Ishikawa (cell line): ENCODE measurements at regions not wholly inside any gene's neighbourhood (a gene's known extent, or its start where the extent isn't known, plus 50 kb on each side); places are given as distances from the start of the nearest gene placed in this dataset.

Source experiments
- CEBPB ChIP-seq: IDR thresholded peaks from 2 replicates; pipeline ENCODE4 v1.6.1; 2012
- CREB1 ChIP-seq: IDR thresholded peaks from 2 replicates; pipeline ENCODE4 v1.6.1; 2012; ENCODE audit warnings: low read depth
- EGR1 ChIP-seq: IDR thresholded peaks from 2 replicates; pipeline ENCODE4 v1.6.1; 2012
- EP300 ChIP-seq: IDR thresholded peaks from 2 replicates; pipeline ENCODE4 v1.6.1; 2012; ENCODE audit warnings: borderline replicate concordance
- FOXM1 ChIP-seq: IDR thresholded peaks from 2 replicates; pipeline ENCODE4 v1.6.1; 2012; ENCODE audit warnings: low read depth, borderline replicate concordance
- MAX ChIP-seq: IDR thresholded peaks from 2 replicates; pipeline ENCODE4 v1.6.1; 2012
- NFIC ChIP-seq: IDR thresholded peaks from 2 replicates; pipeline ENCODE4 v1.6.1; 2012
- RAD21 ChIP-seq: IDR thresholded peaks from 2 replicates; pipeline ENCODE4 v1.6.1; 2012; ENCODE audit warnings: low read depth
- REST ChIP-seq: IDR thresholded peaks from 2 replicates; pipeline ENCODE4 v1.6.1; 2012; ENCODE audit warnings: low read depth, mild to moderate bottlenecking
- TCF12 ChIP-seq: IDR thresholded peaks from 2 replicates; pipeline ENCODE4 v1.6.1; 2012; ENCODE audit warnings: low read depth
- TEAD4 ChIP-seq: IDR thresholded peaks from 2 replicates; pipeline ENCODE4 v1.6.1; 2012
- USF1 ChIP-seq: IDR thresholded peaks from 2 replicates; pipeline ENCODE4 v1.6.1; 2012
- YY1 ChIP-seq: IDR thresholded peaks from 2 replicates; pipeline ENCODE4 v1.6.1; 2012; ENCODE audit warnings: low read depth
- ZBTB7A ChIP-seq: IDR thresholded peaks from 2 replicates; pipeline ENCODE4 v1.6.1; 2012; ENCODE audit warnings: low read depth

- no peak for TF ChIP-seq RAD21
- no peak for TF ChIP-seq TCF12
- TF ChIP-seq REST, result no peak
- no peak for TF ChIP-seq EP300
- no peak for TF ChIP-seq EGR1
- TF ChIP-seq MAX, result no peak
- TF ChIP-seq YY1, result no peak
- TF ChIP-seq FOXM1, result no peak
- no peak for TF ChIP-seq NFIC
- no peak for TF ChIP-seq ZBTB7A
- no peak for TF ChIP-seq TEAD4
- TF ChIP-seq CREB1, result no peak
- no peak for TF ChIP-seq CEBPB
- TF ChIP-seq USF1, result no peak
These were observed 1987.7 kb downstream of the TP53TG3F start for GRCh38 chr16:35447010-35447558.
